NCI-H446 treated with DMSO at 0.1 percent for 48 hours (cell line): ENCODE measurements at regions not wholly inside any gene's neighbourhood (a gene's known extent, or its start where the extent isn't known, plus 50 kb on each side); places are given as distances from the start of the nearest gene placed in this dataset.
A peak's percentile ranks its signal among the peaks of the same experiment; 100 is the strongest.

Source experiments
- DNase-seq: peaks from one replicate; lab custom pipeline; 2025; lab: John Stamatoyannopoulos, UW

DNA sequence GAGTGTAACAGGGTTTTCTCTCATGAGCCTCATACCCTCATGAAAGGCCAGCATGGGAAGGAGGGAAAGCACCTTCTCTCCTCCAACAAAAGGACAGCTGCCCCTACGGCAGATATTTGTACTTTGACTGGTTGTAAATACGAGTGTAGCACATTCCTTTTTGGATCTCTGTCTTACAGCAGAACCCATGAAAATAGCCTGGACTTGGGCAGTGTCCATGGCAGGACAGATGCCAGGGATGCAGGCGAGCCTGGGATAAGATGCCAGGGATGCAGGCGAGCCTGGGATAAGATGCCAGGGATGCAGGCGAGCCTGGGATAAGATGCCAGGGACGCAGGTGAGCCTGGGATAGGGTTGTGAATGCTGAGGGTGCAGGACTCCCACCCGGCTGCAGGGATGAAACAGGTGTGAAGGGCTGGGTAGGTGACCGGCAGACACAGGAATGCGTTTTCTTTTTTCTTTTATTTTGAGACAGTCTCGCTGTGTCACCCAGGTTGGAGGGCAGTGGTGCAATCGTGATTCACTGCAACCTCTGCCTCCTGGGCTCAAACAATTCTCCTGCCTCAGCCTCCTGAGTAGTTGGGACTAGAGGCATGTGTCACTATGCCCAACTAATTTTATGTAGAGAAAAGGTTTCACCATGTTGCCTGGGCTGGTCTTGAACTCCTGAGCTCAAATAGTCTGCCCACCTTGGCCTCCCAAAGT is 120.0 kb downstream of the BEGAIN start:
- no peak for DNase-seq

DNA sequence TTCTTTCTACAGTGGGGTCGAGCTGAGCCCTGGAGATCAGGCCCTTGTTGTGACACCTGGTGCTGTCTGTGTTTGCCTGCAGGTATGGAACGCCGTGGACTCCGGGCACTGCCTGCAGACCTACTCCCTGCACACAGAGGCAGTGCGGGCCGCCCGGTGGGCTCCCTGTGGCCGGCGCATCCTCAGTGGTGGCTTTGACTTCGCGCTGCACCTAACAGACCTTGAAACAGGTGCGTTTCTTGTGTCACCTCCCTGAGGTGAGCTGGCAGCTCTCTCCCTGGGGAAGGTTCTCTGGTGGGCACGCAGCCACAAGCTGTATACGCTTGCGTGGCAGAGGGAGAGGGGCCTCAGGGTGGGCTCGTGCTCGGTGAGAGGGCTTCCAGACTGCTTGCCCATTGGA is 119.3 kb downstream of the BEGAIN start:
- DNase-seq = no peak

DNA sequence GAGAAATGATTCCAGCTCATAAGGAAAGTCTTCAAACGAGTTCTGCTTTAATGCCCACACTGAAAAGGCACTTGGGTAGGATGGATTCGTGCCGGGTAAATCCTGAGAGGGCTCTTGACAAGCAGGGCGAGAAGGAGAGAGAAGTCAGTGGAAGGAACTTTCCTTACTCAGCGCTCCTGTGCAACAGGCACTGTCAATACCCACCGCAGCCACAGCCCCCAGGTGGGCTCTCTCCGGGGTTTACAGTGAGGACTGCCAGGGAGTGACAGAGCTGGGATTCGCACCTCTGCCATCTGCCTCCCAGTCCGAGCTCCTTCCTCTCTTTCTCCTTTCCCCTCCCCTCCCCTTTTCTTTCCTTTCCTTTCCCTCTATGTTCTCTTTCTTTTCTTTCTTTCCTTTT is 118.7 kb downstream of the BEGAIN start:
- DNase-seq = no peak

DNA sequence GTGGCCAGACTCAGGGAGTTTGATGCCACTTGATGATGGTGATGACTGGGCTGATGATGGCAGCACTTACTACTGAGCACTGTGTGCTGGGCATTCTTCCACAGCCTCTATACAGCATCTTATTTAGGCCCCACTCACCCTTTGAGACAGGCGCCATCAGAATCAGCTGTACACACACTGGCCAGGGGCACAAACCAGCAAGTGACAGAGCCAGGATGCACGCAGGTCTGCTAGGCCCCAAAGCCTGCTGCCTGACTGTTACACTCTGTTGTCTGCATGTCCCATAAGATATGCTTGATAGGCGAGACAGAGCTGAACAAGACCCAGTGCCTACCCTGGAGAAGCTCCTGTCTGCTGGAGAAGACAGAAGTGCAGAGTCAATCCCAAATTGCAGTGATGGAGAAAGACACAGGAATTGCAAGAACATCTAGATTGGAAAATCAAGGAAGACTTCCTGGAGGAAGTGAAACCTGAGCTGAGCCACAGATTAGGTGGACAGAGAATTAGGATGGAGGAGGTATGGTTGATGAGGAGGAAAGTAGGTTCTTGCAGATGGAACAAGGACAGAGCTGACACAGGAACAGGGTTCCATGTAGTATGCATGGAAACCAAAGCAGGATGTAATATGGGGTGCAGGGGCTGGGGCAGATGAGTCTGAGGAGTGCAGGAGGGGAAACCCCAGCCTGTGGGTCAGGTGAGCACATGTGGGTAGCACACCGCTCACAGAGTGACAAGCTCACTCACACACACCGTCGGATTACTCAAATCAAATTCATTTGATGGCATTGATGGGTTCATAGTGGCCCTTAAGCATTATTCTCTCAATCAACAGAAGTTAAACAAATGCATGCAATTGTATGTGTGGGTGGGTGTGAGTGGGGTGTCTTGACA is 117.3 kb downstream of the BEGAIN start:
- no peak for DNase-seq

DNA sequence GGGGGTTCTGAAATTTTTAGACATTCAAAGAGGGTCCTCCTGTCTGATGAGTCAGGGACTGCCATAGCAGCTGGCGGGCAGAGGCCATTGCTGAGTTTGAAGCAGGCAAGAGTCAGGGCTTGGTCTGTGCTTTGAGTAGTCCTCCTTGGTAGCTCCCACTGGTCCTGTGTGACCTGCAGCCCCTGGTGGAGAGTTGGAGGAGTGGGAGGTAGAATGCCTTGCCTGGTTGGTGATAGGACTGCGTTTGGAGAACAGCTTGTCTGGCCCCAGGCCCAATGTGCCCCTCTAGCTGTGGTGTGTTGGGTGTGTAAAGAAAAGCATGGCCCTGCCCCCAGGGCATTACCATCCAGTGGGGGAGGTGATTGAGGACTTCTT is 116.7 kb downstream of the BEGAIN start:
- DNase-seq = no peak

DNA sequence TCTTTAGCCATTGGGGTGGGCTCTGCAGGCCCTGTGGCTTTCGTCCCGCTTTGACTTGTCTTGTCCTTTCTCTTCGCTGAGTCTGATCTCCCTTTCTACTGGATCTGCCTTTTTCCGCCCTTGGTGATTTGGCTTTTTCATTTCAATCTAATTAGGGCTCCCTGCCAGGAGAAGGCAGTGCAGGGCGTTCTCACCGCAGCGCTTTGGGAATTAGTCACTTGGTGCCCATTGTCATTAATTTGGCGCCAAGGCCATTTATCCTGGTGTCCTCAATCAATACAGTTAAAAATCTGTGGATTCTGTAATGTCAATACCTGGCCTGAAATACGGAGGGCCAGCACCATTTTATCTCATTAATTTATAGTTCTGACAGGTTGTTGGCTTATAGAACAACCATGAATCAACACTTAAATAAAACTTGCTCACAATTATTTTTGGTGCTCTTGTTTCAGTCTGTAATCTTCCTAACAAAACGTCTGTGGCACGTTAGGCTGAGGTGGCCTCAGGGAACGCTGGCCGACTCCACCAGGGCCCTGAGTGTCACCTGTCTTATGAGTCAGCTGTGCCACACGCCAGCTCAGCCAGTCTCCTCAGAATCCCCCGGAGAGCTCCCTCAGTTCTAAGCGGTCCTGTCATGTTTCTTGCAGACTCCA is 115.7 kb downstream of the BEGAIN start:
- peak; percentile 52 for DNase-seq

DNA sequence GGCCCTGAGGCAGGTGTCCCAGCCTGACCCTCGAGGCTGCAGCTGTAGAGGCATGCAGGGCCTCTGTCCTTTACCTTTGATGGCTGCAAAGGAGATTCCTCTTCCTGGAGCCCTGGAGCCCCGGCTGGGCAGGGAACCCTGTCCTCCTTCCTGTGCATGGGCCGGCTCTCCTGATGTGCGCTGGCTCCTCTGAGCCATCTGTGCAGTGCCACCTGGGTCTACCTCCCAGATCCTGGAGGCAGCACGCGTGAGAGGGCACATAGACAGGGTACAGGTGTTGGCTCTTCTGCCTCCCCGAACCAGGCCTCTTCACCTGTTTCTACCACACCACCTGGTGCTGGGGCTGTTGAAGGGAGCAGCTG is 115.1 kb downstream of the BEGAIN start:
- DNase-seq = no peak

DNA sequence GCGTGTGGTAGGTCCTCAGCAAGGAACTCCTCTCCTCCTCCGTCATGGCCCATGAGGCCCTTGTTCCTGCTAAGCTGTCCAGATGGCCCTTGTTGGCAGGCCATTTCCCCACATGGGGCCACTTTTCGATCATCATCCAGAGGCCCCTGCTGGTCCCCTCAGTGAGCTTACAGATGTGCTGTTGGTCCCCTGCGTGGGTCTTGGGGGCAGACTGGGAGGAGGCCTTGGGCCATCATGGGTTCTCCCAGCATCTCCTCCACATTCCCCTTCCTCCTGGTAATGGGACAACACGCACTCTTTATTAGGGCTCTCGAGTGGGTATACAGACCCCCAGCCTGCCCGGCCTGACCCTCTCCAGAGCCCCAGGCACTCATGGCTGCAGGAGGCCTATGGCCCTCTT is 114.7 kb downstream of the BEGAIN start:
- peak; percentile 37 for DNase-seq

DNA sequence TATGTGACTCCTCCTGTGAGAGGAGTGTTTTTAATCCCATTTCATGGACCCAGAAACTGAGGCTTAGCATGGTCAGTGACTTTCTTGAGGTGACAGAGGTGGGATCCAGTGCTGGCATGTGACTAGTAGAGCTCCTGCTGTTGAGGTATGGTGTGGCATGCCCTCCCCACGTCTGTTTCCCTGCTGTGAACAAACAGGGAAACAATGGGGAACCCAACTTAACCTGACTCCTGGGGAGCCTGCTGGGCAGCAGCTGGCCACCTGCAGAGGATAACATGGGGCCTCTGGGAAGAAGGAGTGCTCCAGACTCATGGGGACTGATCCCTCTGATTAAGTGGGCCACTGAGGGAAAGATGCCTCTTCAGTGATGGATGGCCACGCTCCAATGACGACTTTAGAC is 114.0 kb downstream of the BEGAIN start:
- DNase-seq = no peak

DNA sequence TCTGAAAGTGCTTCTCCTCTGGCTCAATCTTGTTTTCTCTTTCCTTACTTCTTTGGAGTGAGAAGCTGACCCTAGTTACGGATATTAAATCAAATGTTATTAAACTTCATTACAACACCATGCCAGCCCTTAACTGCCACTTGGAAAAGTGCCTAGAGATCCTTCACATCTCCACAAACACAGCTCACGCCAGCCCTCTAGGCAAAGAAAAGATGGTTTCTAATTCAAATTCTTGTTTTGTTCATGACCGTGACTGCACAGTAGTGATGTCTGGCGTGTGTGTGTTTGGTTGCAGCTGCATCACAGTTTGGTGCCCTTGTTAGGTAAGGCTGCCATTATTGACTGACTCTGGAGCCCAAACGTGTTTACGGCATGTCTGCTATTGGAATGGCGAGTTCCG is 113.0 kb downstream of the BEGAIN start:
- peak; percentile 73 for DNase-seq

DNA sequence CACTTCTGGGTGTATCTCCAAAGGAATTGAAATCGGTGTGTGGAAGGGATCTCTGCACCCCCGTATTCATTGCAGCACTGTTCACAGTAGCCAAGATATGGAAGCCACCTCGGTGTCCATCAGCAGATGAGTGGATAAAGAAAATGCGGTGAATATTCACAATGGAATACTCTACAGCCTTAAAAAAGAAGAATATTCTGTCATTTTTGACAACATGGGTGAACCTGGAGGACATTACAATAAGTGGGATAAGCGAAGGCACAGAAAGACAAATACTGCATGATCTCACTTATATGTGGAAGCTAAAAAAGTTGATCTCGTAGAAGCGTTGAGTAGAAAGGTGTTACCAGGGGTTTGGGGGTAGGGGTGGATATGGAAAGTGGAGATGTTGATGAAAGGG is 111.9 kb downstream of the BEGAIN start:
- DNase-seq = no peak

DNA sequence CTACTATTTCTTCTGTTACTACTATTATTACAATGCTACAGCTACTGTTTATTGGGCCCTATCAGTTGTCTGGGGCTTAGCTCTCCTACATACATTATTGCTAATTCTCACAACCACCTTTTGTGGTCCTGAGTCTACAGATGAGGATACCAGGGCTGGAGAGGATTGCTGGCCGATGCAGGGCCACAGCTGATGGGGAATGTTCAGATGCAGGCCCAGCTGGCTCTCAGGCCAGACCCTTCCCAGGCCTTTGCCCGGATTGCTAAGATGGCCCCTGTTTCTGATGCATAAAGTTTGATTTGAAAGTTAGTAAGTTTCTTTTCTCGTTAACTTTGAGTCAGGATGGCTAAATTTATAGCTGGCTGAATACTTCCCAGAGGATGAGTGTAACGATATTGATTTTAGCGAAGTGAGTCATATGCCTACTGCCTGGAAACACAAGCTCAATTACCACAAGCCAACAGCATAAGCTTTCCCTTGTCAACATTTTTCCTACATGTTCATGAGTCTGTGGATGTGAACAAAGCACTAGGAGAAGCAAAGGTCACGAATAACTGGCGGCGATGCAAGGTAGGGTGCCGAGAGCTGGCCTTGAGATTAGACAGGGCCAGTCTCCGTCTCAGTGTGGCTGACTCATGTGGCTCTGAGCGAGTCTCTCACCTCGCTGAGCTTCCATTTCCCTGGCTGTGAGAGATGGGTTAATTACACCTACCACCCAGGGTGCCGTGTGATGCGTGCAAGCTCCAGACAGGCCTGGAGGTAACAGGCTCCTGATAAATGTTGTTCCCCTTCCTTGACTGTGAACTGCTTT is 111.0 kb downstream of the BEGAIN start:
- peak; percentile 77 for DNase-seq

DNA sequence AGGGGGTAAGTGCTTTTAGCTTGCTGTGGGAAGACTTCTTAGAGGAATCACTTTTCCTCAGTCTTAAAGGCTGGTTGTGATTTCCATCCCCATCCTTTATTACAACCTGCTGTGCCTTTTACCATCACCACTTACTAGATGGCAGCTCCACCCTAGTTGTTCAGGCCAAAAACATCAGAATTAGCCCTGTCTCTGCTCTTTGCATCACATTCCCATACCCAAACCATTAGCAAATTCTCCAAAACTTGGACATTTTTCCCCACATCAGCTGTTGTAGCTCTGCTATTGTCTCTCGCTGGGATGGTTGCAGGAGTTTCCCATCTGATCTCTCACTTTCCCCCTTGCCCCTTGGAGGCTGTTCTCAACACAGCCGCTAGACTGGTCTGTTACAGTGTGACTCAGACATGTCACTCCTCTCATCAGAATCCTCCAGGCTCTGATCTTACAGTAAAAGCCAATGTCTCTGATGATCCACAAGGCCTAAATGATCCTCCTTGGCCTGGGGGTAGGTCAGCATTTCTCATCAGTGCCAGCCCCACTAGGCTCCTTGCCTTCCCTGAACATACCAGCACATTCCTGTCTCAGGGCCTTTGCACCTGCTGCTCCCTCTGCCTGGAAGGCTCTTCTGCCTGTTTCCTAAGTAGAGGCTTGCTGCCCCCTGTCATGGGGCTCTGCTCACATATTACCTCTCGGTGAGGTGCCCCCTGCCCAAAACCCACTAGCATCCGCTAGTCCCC is 102.5 kb downstream of the BEGAIN start:
- DNase-seq = no peak

DNA sequence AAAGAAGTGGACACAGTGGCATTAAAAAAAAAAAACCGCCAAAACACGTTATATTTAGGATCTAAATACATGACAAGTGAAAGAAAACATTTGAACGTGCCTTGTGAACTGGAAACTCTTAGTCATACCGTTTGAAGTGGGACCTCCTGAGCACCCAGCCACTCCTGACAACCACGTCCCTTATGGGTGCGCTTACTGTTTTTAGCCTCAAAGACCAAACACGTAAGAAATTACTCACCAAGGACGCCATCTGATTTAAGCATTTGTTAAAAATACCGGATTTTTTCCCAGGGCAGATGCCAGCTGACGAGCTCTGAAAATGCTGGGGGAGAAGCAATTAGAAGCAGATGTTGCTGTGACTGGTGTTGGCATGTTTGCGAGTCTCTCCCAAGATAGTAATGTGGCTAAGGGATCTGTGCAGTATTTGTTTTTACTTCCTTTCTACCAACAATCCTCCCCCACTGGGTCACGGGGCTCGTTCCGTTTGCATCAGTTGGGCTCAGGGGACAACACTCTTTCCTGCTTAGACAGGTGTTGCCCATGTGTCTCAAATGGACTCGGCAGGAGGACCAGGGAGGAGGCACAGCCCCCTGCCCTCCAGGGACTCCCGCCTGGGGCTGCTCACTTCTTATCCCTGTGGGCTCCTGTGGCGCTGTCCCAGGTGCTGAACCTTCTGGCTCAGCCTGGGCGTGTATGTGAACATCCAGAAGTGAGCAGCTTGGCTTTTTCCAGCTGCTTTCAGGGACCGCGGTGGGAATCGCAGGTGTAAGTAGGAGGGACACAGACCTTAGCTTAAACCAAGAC is 101.0 kb downstream of the BEGAIN start:
- DNase-seq = peak; percentile 64
